ENCODE measurements at regions not wholly inside any gene's neighbourhood (a gene's known extent, or its start where the extent isn't known, plus 50 kb on each side); places are given as distances from the start of the nearest gene placed in this dataset.

DNA sequence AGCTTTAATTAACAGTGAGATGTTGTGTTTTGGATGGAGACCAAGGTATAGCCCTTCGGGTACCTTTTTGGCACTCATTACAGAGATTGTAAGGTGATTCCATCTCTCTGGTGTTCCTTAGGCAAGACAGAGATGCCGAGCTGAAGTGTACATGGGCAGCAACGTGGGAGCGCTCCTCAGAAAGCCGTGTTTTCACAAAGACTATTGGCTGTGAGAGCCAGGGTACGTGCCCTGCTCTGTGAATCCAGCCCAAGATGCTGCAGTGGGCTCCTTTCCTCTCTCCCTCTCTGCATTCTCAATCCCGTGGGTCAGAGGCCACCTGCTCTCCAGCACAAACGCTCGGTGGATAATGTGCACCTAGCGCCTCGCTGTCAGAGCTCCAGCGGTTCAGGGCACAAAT lies 203.0 kb upstream of the EPHA4 start:
- Mint-ChIP-seq H3K4me1 (peaks cover 0 to 7% (median 0%) of the 10 kb centered on the region in 7 donors), H3K9me3 (peaks cover 0 to 8% (median 1%) of the 10 kb centered on the region in 11 donors), H3K27me3 (peaks cover 0 to 4% (median 0%) of the 10 kb centered on the region in 5 donors), H3K4me3 (no peak overlapping the region), H3K27ac (no peak overlapping the region), H3K36me3 (no peaks in the 10 kb centered on the region)
- Histone ChIP-seq H3K4me1 (ENCODE audit: control insufficient read depth in 2 of 2, insufficient read depth in 2 of 2, low read length in 2 of 2) (no peaks in the 10 kb centered on the region), H3K4me3 (ENCODE audit: low read length) (no peak overlapping the region), H3K27me3 (ENCODE audit: control insufficient read depth in 2 of 2, insufficient read depth in 2 of 2, low read length in 2 of 2) (no peaks in the 10 kb centered on the region), H3K9me3 (ENCODE audit: control insufficient read depth in 2 of 3, low read length in 3 of 3) (no peaks in the 10 kb centered on the region), H3K27ac (ENCODE audit: low read depth, low read length) (no peak overlapping the region), H3K36me3 (ENCODE audit: control insufficient read depth in 2 of 3, insufficient read depth in 3 of 3, low read length in 3 of 3) (no peaks in the 10 kb centered on the region)
- ChIA-PET POLR2A (no interaction called here), CTCF (no interaction called here)
- DNase-seq, result no peak
- intact Hi-C loops (cut with micrococcal nuclease), result loop anchor here in 1 of 2 donors (2.0 kb wide), 1 partner anchor 54 kb away; no protein-coding TSS in a partner anchor
- ATAC-seq, result no peak

DNA sequence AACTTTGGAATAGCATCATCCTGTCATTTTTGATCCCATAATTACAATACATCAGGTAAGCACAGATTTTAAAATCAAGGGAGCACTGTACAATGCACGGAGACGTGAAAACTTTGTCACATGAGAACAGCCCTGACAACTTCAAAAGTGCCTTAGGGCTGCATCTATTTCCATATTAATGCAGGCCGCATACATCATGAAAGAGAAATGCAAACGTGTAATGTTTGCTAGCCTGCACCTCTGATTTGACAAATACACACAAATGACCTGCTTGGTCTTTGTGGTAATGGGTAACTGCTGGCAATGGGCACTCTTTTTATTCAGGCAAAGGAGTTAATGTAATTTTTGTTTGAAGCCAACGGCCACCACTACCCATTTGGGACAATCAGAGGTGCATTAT lies 202.0 kb upstream of the EPHA4 start:
- ChIA-PET CTCF (no interaction called here), POLR2A (no interaction called here)
- Histone ChIP-seq H3K27me3 (ENCODE audit: control insufficient read depth in 2 of 2, insufficient read depth in 2 of 2, low read length in 2 of 2) (no peaks in the 10 kb centered on the region), H3K4me1 (ENCODE audit: control insufficient read depth in 2 of 2, insufficient read depth in 2 of 2, low read length in 2 of 2) (no peaks in the 10 kb centered on the region), H3K9me3 (ENCODE audit: control insufficient read depth in 2 of 3, low read length in 3 of 3) (no peaks in the 10 kb centered on the region), H3K36me3 (ENCODE audit: control insufficient read depth in 2 of 3, insufficient read depth in 3 of 3, low read length in 3 of 3) (no peaks in the 10 kb centered on the region), H3K27ac (ENCODE audit: low read depth, low read length) (no peak overlapping the region), H3K4me3 (ENCODE audit: low read length) (no peak overlapping the region)
- ATAC-seq, result no peak
- H3K27ac Mint-ChIP-seq, result no peak overlapping the region
- H3K9me3 Mint-ChIP-seq, result peaks cover 0 to 8% (median 1%) of the 10 kb centered on the region in 11 donors
- peaks cover 0 to 7% (median 0%) of the 10 kb centered on the region in 7 donors for H3K4me1 Mint-ChIP-seq
- H3K27me3 Mint-ChIP-seq, result peaks cover 0 to 4% (median 0%) of the 10 kb centered on the region in 5 donors
- H3K4me3 Mint-ChIP-seq, result no peak overlapping the region
- H3K36me3 Mint-ChIP-seq, result no peaks in the 10 kb centered on the region
- intact Hi-C loops (cut with micrococcal nuclease), result loop anchor here in 1 of 2 donors (2.0 kb wide), 1 partner anchor 53 kb away; no protein-coding TSS in a partner anchor
- no peak for DNase-seq

DNA sequence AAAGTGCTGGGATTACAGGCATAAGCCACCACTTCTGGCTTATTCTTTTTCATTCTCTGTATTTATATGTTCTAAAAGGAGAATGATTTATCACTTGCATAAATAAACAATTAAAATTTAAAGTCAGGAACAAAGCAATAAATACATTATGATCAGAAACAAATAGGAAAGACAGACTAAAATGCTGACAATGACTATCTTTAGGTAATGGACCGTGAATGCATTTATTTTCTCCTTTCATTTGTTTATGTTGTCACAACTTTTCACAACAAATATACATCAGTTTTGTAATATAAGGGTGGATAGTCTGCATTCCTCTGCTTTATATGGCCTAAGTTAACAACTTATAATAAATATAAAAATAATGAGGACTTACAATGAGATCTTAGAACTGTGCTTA lies 199.2 kb upstream of the EPHA4 start:
- DNase-seq, result no peak
- H3K4me1 ChIP-seq (ENCODE audit: control insufficient read depth in 2 of 2, insufficient read depth in 2 of 2, low read length in 2 of 2), result no peaks in the 10 kb centered on the region
- no peak for ATAC-seq
- no peaks in the 10 kb centered on the region for H3K36me3 ChIP-seq (ENCODE audit: control insufficient read depth in 2 of 3, insufficient read depth in 3 of 3, low read length in 3 of 3)
- no peaks in the 10 kb centered on the region for H3K36me3 Mint-ChIP-seq
- no peak overlapping the region for H3K4me3 ChIP-seq (ENCODE audit: low read length)
- H3K4me3 Mint-ChIP-seq, result no peak overlapping the region
- no peak overlapping the region for H3K27ac ChIP-seq (ENCODE audit: low read depth, low read length)
- POLR2A ChIA-PET, result no interaction called here
- H3K27me3 ChIP-seq (ENCODE audit: control insufficient read depth in 2 of 2, insufficient read depth in 2 of 2, low read length in 2 of 2), result no peaks in the 10 kb centered on the region
- intact Hi-C loops (cut with micrococcal nuclease), result no loop called here
- no peak overlapping the region for H3K27ac Mint-ChIP-seq
- peaks cover 0 to 8% (median 0%) of the 10 kb centered on the region in 11 donors for H3K9me3 Mint-ChIP-seq
- no peaks in the 10 kb centered on the region for H3K9me3 ChIP-seq (ENCODE audit: control insufficient read depth in 2 of 3, low read length in 3 of 3)
- H3K27me3 Mint-ChIP-seq, result peaks cover 0 to 9% (median 0%) of the 10 kb centered on the region in 5 donors
- CTCF ChIA-PET, result no interaction called here
- H3K4me1 Mint-ChIP-seq, result peaks cover 0 to 7% (median 0%) of the 10 kb centered on the region in 7 donors

DNA sequence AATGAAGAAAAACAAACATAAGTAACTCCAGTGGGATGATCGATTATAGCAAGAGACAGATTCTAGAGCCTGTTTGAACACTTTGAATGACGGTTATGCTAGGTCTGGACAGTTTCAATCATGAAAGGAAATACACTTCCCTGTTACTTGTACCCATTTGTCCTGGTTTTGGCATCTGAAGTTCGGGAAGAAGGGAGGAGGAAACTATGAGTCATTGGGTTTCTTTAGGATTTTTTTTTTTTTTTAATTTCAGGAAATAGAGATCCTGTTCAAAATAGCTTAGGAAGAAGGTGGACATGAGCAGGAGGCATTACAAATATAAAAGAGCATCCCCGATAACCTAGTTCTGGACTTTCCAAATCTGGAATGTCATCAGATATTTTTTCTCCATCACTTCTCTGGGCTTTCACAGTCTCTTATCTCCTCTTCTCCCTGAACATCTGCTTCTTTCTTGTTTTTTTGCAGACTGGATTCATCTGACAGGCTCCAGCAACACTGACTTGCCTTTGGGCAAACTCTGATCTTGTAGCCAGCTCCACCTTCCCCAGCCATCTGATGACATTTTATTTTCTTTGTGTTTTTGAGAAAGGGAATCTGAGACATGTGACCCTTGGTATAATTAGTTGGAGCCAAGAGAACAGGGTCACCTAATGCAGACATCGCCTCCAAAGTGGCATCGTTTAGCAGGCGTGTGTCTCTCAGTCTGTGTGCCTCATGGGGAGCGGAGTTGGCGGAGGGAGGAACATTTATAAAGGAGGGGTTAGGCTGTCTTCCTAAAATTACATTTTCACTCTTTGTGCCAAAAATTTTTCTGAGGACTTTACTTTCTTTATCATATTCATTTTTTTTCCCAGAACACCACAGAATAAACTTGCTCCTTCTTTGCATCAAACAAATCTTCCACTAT lies 195.3 kb upstream of the EPHA4 start:
- Histone ChIP-seq H3K36me3 (ENCODE audit: control insufficient read depth in 2 of 3, insufficient read depth in 3 of 3, low read length in 3 of 3) (no peaks in the 10 kb centered on the region), H3K27ac (ENCODE audit: low read depth, low read length) (no peak overlapping the region), H3K9me3 (ENCODE audit: control insufficient read depth in 2 of 3, low read length in 3 of 3) (no peaks in the 10 kb centered on the region), H3K4me1 (ENCODE audit: control insufficient read depth in 2 of 2, insufficient read depth in 2 of 2, low read length in 2 of 2) (no peaks in the 10 kb centered on the region), H3K4me3 (ENCODE audit: low read length) (no peak overlapping the region), H3K27me3 (ENCODE audit: control insufficient read depth in 2 of 2, insufficient read depth in 2 of 2, low read length in 2 of 2) (no peaks in the 10 kb centered on the region)
- no peak overlapping the region for H3K27ac Mint-ChIP-seq
- ATAC-seq (no peak), DNase-seq (no peak)
- CTCF ChIA-PET, result no interaction called here
- H3K4me1 Mint-ChIP-seq, result peaks cover 0 to under 1% (median 0%) of the 10 kb centered on the region in 7 donors
- H3K9me3 Mint-ChIP-seq, result peaks cover 0 to 2% (median 0%) of the 10 kb centered on the region in 11 donors
- H3K4me3 Mint-ChIP-seq, result no peak overlapping the region
- POLR2A ChIA-PET, result no interaction called here
- intact Hi-C loops (cut with micrococcal nuclease), result no loop called here
- H3K36me3 Mint-ChIP-seq, result no peaks in the 10 kb centered on the region
- H3K27me3 Mint-ChIP-seq, result peaks cover 0 to 9% (median 0%) of the 10 kb centered on the region in 5 donors

DNA sequence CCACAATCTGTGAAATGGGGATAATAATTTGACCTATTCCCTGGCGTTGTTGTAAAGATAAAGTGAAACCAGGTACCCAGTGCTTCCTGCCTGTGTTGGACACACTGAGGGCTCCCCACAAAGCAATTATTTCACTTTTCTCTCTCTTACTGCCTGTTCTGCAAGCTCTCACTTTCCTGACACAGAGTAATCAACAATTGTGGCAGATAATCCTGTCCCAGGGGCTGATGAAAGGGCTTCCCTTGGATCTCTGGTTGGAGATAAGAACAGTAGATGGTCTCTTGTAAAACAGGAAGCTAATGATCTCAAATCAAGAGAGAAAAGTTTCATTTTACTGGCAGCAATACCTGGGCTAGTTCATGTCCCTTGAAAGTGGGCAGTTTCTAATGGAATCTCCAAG lies 190.4 kb upstream of the EPHA4 start:
- no peaks in the 10 kb centered on the region for H3K4me1 ChIP-seq (ENCODE audit: control insufficient read depth in 2 of 2, insufficient read depth in 2 of 2, low read length in 2 of 2)
- H3K27ac ChIP-seq (ENCODE audit: low read depth, low read length), result no peak overlapping the region
- no peak overlapping the region for H3K4me3 Mint-ChIP-seq
- H3K4me3 ChIP-seq (ENCODE audit: low read length), result no peak overlapping the region
- no peaks in the 10 kb centered on the region for H3K9me3 ChIP-seq (ENCODE audit: control insufficient read depth in 2 of 3, low read length in 3 of 3)
- H3K27ac Mint-ChIP-seq, result no peak overlapping the region
- DNase-seq (no peak), ATAC-seq (no peak)
- CTCF ChIA-PET, result no interaction called here
- no peaks in the 10 kb centered on the region for H3K27me3 ChIP-seq (ENCODE audit: control insufficient read depth in 2 of 2, insufficient read depth in 2 of 2, low read length in 2 of 2)
- no peaks in the 10 kb centered on the region for H3K36me3 Mint-ChIP-seq
- H3K27me3 Mint-ChIP-seq, result peaks cover 0 to 8% (median 0%) of the 10 kb centered on the region in 5 donors
- H3K36me3 ChIP-seq (ENCODE audit: control insufficient read depth in 2 of 3, insufficient read depth in 3 of 3, low read length in 3 of 3), result no peaks in the 10 kb centered on the region
- intact Hi-C loops (cut with micrococcal nuclease), result no loop called here
- POLR2A ChIA-PET, result no interaction called here
- H3K9me3 Mint-ChIP-seq, result peaks cover 0 to 13% (median 3%) of the 10 kb centered on the region in 11 donors
- H3K4me1 Mint-ChIP-seq, result no peaks in the 10 kb centered on the region

DNA sequence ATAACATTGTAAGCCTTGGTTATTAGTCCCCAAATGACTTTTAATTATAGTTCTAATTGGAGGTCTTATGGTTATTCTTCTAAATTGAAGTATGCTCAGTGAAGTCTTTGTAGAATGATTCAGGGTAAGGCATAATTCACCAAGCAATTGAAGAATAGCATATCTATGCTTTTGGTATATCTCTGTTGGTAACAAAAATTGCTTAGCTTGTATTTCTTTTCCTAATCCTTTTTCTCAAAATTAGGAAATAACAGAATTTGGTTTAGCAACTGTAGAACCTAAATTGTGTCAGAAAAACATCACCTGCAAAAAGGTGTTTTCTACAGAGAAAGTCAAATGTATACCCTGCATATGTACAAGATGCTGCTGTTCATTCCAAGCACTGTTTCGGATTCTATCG lies 189.2 kb upstream of the EPHA4 start:
- Mint-ChIP-seq H3K27me3 (no peaks in the 10 kb centered on the region), H3K4me3 (no peak overlapping the region), H3K4me1 (no peaks in the 10 kb centered on the region), H3K36me3 (no peaks in the 10 kb centered on the region), H3K27ac (no peak overlapping the region), H3K9me3 (peaks cover 0 to 13% (median 4%) of the 10 kb centered on the region in 11 donors)
- intact Hi-C loops (cut with micrococcal nuclease), result no loop called here
- H3K9me3 ChIP-seq (ENCODE audit: control insufficient read depth in 2 of 3, low read length in 3 of 3), result no peaks in the 10 kb centered on the region
- no peaks in the 10 kb centered on the region for H3K36me3 ChIP-seq (ENCODE audit: control insufficient read depth in 2 of 3, insufficient read depth in 3 of 3, low read length in 3 of 3)
- POLR2A ChIA-PET, result no interaction called here
- H3K27ac ChIP-seq (ENCODE audit: low read depth, low read length), result no peak overlapping the region
- ATAC-seq, result no peak
- no peaks in the 10 kb centered on the region for H3K27me3 ChIP-seq (ENCODE audit: control insufficient read depth in 2 of 2, insufficient read depth in 2 of 2, low read length in 2 of 2)
- no peak overlapping the region for H3K4me3 ChIP-seq (ENCODE audit: low read length)
- no peak for DNase-seq
- CTCF ChIA-PET, result no interaction called here
- H3K4me1 ChIP-seq (ENCODE audit: control insufficient read depth in 2 of 2, insufficient read depth in 2 of 2, low read length in 2 of 2), result no peaks in the 10 kb centered on the region

DNA sequence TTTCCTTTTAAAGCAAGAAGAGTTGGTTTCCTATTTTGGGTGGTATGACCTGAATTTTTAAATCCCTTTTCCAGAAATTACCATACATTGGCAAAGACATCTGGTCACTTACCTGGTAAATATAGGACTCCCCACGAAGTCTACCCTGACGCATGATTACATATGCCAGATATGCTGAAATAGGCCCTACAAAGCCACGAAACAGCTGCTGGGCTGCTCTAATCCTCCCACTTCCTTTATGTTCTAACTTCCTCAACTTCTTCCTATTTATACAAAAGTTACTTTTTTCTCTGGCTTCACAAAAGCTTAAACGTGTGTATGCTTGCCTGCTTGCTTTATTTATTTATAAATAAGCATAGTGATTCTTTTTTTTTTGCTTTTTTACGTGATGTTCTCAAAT lies 186.0 kb upstream of the EPHA4 start:
- no peak for DNase-seq

More for the DNA sequence above, 186.0 kb upstream of the EPHA4 start:
- Mint-ChIP-seq H3K27ac (no peak overlapping the region), H3K27me3 (no peaks in the 10 kb centered on the region), H3K4me1 (no peaks in the 10 kb centered on the region), H3K36me3 (no peaks in the 10 kb centered on the region), H3K9me3 (peaks cover 0 to 13% (median 5%) of the 10 kb centered on the region in 11 donors), H3K4me3 (no peak overlapping the region)
- H3K4me1 ChIP-seq (ENCODE audit: control insufficient read depth in 2 of 2, insufficient read depth in 2 of 2, low read length in 2 of 2), result no peaks in the 10 kb centered on the region
- H3K9me3 ChIP-seq (ENCODE audit: control insufficient read depth in 2 of 3, low read length in 3 of 3), result no peaks in the 10 kb centered on the region
- H3K27me3 ChIP-seq (ENCODE audit: control insufficient read depth in 2 of 2, insufficient read depth in 2 of 2, low read length in 2 of 2), result no peaks in the 10 kb centered on the region
- CTCF ChIA-PET, result no interaction called here
- H3K27ac ChIP-seq (ENCODE audit: low read depth, low read length), result no peak overlapping the region
- intact Hi-C loops (cut with micrococcal nuclease), result no loop called here
- no peaks in the 10 kb centered on the region for H3K36me3 ChIP-seq (ENCODE audit: control insufficient read depth in 2 of 3, insufficient read depth in 3 of 3, low read length in 3 of 3)
- POLR2A ChIA-PET, result no interaction called here
- ATAC-seq, result no peak
- H3K4me3 ChIP-seq (ENCODE audit: low read length), result no peak overlapping the region
